Superior temporal gyrus (tissue), 1 donor: ENCODE measurements at regions not wholly inside any gene's neighbourhood (a gene's known extent, or its start where the extent isn't known, plus 50 kb on each side); places are given as distances from the start of the nearest gene placed in this dataset.

Source experiments
- DNase-seq: peaks from one replicate; pipeline ENCODE4 v3.0.0-alpha.2; 2016; ENCODE audit errors: extremely low spot score

GRCh38 chr4:114728426-114728825 is 129.8 kb downstream of the UGT8 start:
- no peak for DNase-seq

- no peak for DNase-seq
Measured at GRCh38 chr4:114729068-114729738, 130.6 kb downstream of the UGT8 start.

- DNase-seq: no peak
Measured at GRCh38 chr4:114734594-114734993, 136.0 kb downstream of the UGT8 start.

- no peak for DNase-seq
Measured at GRCh38 chr4:114752391-114753165, 154.0 kb downstream of the UGT8 start.

- no peak for DNase-seq
Measured at GRCh38 chr4:114754616-114755015, 156.0 kb downstream of the UGT8 start.

GRCh38 chr4:114758066-114758465 is 159.5 kb downstream of the UGT8 start:
- DNase-seq: peak; percentile 47

GRCh38 chr4:114768501-114768900 is 169.9 kb downstream of the UGT8 start:
- DNase-seq: no peak

GRCh38 chr4:114770624-114771023 is 172.0 kb downstream of the UGT8 start:
- no peak for DNase-seq

- DNase-seq: no peak
Measured at GRCh38 chr4:114773339-114773738, 174.7 kb downstream of the UGT8 start.
